ENCODE measurements at regions not wholly inside any gene's neighbourhood (a gene's known extent, or its start where the extent isn't known, plus 50 kb on each side); places are given as distances from the start of the nearest gene placed in this dataset.

DNA sequence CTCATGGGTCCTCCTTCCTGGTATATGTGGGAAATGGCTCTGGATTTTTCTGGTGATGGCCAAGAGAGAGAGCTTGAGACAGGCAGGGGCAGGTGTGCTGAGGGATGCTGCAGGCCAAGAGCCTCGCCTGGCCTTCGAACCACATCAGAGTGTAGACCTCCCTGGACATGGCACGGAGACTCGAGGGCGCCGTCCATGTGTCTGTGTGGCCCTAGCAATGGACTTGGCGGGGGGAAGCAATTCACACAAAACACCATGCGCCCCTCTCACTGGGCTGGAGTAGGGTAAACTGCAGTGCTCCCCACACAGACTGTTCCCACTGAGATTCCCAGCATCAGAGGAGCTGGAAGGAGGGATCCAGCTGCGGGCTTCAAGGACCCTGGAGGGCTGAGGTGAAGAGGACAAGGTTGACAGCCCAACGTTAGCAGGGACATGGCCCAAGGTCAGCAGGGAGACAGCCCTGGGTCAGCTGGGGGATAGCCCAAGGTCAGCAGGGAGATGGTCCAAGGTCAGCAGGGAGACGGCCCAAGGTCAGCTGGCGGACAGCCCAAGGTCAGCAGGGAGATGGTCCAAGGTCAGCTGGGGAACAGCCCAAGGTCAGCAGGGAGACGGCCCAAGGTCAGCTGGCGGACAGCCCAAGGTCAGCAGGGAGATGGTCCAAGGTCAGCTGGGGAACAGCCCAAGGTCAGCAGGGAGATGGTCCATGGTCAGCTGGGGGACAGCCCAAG lies 75.4 kb upstream of the HDAC4 start:
- DNase-seq = no peak

DNA sequence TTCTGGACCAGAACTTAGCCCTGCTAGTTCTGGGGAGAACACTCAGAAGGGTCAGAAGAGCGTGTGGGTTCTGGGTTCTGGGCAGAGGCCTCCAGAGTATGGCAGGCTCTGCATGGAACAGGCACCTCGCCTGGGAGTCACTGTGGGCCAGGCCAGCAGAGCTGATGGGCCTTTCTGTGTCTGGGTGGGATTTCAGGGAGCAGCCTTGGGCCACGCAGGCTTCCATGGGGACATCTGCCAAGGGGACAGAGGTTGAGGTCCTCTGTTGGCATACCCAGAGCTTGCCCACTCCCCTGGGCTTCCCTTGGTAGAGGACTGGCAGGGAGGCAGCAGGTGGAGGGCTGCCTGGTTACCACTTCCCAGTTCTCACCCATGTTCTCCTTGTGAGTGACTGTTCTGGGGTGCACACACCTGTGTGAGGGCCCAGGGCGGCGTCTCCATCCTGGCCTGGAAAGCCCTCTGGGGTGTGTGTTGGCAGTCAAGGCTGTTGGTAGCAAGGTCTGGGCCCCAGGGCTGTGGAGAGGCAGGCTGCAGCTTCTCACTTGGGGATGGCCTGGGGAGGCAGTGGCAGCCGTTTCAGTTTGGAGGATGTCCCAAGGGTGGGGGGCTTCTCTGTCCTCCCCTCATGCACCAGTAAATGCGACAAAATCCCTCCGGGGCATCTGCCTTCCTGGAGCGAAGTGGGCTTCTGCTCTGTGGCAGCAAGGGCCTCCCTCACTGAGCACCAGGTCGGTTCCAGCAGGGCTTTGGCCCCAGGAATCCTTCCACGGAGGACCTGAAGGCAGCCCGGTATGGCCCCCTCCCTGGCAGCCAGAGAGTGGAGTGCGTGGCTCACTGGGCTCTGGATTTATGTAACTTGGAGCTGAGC lies 74.6 kb upstream of the HDAC4 start:
- no peak for DNase-seq

DNA sequence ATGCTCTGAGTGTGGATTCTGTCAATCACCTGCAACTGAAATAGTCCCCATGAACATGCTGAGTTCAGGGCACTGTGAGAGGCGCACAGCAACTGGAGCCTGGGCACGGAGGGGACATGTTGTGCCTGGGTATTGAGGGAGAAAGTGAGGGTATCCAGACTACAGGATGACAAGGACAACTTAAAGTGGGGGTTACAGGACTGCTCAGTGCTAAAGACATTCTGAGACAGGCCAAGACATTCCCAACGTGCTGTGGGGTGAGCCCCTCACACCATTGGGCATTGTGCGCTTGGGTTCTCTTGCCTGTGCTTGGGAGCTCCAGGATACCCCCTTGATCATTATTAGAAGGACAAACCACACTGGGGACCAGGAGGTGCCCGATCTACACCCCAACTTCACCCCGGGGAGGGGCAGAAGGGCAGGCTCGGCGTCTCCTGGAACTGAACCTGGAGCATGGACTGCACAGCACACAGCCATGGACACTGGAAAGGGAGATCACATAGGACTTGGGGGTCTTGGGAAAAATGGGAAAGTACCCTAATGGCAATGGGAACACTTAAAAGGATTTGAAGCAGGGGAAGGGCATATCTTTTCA lies 72.5 kb upstream of the HDAC4 start:
- DNase-seq = no peak

DNA sequence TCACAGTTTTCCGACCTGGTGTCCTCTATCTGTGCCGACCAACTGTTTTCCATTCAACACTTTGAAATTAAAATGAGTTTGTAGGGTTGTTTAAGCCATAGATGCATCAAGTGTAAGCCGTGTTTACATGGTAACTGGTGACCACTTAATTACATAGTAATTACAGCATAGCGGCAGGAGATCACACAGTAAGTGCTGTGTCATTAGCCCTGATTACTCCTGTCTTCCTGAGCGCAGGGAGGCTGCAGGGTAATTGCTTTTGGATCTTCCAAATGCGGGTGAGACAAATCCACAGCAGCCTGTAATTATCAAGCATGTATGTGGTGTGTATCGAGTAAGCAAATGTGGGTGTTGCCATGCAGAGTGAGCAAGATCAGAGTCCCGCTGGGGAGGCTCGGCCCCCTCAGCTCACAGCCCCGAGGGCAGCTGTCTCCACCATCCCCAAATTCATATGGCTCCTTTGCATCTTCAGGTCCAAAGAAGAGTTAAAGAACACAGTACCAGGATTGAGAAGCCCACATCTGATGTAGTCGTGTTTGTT lies 71.5 kb upstream of the HDAC4 start:
- no peak for DNase-seq

DNA sequence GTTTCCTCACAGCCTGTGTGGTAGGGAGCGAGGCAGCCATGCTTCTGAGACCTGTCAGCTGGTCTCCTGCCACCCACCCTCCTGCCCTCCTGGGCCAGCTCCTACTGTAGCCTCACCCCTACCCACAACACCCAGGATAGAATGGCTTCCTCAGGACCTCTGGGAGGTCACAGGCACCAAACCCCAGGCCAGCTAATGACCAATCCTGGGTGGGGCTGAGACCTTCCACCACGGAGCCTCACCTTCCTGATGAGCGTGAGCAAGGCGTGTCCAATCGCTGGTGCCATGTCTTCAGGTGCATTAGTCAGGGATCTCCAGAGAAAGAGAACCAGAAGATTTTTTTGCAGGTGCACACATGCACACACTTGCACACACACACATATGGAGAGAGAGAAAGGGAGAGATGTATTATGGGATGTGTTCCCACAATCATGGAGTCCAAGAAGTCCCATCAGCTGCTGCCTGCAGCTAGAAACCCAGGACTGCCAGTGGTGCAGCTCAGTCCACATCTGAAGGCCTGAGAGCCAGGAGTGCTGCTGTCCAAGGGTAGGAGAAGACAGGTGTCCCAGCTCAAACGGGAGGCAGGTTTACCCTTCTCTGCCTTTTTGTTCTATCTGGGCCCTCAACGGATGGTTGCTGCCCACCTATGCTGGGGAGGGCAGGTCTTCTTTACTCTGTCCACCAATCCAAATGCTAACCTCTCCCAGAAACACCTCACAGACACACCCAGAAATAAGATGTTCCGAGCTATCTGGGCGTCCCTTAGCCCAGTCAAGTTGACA lies 70.4 kb upstream of the HDAC4 start:
- DNase-seq = no peak

DNA sequence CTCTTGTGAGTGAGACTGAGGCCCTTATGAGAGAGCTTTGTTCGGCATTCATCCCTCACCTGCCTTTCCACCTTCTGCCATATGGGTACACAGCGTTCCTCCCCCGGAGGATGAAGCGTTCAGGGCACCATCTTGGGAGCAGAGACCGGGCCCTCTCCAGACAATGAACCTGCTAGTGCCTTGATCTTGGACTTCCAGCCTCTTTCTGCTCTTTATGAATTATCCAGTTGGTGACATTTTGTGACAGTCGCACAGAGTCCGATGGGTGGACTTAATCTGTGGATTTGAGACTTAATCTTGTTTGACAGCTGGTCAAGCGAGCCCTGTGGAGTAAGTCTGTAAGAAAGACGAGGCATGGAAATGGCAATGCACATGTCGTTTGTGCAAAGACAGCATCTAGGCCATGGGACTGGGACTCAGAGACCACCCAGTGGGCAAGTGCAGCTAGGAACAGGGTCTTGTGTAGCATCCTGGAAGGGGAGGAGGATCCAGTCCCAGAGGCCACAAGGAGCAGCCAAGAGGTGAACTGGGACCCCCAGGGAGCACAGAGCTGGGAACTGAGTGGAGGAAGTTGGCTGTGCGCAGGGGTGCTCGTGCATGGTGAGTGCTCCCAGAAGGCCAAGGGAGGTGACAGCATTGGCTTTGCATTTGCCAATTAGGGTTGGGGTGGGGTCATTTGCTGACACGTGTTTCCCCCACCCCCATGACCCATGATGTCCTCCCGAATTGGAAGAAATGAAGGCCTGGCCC lies 69.5 kb upstream of the HDAC4 start:
- DNase-seq = no peak

DNA sequence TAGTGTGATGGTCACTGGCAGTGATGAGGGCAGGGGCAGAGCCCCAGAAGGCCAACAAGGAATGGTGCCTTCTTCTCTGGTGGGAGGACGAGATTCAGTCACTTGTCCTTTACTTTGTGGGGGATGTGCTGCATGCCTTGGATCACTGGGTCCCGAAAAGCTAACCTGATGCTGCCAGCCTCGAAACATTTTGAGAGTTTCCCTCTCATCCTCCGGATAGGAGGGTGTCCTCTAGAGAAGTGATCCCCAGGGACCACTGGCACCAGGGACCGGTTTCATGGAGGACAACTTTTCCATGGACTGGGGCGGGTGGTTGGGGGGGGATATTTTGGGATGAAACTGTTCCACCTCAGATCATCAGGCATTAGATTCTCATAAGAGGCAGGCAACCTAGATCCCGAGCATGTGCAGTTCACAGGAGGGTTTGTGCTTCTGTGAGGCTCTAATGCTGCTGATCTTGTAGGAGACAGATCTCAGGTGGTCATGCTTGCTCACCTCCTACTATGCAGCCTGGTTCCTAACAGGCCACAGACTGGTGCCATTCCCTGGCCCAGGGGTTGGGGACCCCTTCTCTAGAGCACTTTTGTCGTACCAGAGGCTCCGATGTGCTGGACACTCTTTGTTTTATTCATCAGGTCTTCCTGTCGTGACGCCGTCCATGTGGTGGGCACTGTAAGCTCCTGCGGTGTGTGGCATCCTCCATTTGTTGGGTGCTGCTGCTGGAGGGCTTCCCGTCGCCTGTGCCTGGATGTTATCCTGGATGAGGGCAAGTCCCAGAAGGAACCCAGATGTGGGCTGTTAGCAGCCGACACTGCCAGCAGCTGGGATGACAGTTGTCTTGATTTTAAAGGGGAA lies 68.5 kb upstream of the HDAC4 start:
- DNase-seq = no peak

DNA sequence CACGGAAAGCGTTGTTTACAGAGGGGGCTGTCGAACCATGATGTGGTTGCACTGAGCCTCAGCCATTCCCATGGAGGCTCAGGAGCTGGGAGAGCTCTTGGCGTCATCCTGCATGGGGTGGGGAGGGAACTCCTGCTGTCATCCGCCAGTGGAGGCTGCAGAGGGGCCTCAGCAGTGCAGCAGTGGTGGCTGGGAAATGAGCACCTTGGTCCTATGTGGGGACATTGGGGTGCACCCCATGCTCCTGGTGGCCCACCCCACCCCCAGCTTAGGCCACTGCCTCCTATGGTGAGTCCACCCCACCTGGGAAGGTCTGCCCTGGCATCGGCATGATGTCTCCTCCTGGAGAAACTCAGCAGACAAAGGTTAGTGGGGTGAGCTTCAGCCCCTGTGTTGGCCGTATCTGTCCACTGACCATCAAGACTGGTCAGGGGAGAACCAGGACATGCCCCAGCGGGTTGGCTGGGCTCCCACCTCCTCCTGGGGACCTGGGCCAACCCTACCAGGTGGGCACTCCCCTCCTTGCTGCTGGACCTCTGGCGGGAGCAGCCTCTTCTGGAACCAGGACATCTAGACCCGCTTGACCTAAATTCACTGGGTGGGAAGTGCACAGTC lies 67.8 kb upstream of the HDAC4 start:
- DNase-seq = no peak

DNA sequence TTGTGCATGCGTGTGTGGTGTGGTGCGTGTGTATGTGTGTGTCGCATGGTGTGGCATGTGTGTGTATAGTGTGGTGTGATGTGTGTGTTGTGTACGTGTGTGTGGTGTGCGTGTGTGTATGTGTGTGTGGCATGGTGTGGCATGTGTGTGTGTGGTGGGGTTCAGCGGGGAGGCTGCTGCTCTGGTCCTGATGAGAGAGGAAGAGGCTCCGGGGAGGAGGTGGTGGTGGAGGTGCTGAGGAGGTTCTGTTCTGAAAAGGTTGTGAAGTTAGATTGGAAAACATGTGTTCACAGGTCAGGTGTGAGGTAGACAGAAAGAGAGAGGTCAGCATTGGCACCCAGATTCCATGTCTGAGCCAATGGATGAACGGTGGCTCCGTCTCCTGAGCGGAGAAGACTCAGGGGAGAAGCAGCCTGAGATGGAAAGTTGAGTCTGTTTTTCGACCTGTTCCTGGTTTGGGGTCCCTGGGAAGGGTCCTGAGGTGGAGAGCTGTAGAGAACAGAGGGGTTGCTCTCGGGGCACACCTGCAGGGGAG lies 67.2 kb upstream of the HDAC4 start:
- no peak for DNase-seq

DNA sequence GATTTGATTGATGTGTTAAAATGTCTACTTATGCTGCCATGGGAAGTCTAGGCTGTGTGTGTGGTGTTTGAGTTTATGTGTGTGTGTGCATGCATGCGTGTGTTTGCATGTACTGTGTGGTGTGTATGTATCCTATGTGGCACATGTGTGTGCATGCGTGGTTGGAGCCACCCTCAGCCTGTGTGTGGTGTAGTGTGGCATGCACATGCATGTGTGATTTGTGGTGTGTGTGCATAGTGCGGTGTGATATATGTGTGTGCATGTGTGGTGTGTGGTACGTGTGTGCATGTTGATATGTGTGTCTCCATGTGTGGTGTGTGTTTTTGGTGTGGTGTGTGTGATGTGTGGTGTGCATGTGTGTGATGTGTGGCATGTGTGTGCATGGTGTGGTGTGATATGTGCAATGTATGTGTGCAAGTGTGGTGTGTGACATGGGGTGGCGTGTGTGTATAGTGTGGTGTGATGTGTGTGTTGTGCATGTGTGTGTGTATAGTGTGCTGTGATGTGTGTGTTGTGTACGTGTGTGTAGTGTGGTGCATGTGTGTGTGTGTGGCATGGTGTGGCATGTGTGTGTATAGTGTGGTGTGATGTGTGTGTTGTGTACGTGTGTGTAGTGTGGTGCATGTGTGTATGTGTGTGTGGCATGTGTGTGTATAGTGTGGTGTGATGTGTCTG lies 66.6 kb upstream of the HDAC4 start:
- DNase-seq = no peak

DNA sequence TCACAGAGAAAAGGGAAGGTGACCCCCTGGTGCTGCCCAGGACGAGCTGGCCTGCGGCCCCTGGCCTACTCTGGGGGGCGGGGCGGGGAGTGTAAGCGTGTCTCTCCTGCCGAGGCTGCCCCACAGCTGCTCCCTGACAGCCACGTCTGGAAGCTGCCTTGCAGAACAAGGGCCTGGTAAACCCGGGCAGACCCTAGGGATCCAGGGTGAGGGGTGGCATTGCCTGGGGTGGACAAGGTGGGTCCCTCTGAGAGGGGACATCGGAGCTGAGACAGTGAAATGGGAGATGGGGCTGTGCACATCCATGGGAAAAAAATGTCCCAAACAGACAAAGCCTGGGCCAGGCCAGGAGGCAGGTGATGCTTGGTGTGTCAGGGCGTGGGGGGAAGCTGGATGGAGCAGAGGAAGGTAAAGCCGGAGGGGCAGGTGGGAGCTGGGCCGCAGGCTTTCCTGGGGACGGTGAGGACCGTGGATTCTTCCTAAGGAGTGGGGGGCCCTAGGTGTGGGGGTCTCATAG lies 66.0 kb upstream of the HDAC4 start:
- DNase-seq = no peak

DNA sequence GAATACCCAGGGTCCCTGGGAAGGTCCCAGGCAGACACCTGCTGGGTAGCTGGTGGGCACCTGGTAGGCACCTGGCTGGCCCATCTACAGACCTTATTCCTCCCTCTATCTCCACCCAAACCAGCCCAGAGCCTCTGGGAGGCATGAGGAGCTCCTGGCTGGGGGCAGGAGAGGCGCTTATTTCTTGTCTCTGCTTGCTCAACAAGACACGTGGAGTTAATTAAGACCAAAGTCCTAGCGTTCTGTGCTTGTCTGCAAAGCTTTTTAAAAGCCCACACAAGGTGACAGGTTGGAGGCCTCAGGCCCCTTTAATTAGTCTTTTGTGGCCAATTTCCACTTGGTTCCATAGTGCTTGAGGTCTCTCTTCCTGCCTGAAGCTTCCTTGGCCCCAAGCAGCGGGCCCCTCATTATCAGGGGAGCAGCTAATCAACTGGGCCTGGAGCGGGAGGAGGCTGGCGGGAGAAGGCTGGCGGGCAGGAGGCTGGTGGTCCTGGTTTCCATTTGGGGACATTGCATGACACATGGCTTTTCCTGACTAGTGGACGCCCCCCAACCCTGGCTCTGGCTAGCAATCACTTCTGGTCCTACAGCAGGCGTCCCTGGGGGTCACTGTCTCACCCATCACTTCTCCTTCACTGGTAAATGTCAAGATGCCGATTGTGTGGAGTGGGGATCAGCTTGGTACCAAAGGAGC lies 65.4 kb upstream of the HDAC4 start:
- DNase-seq = no peak

DNA sequence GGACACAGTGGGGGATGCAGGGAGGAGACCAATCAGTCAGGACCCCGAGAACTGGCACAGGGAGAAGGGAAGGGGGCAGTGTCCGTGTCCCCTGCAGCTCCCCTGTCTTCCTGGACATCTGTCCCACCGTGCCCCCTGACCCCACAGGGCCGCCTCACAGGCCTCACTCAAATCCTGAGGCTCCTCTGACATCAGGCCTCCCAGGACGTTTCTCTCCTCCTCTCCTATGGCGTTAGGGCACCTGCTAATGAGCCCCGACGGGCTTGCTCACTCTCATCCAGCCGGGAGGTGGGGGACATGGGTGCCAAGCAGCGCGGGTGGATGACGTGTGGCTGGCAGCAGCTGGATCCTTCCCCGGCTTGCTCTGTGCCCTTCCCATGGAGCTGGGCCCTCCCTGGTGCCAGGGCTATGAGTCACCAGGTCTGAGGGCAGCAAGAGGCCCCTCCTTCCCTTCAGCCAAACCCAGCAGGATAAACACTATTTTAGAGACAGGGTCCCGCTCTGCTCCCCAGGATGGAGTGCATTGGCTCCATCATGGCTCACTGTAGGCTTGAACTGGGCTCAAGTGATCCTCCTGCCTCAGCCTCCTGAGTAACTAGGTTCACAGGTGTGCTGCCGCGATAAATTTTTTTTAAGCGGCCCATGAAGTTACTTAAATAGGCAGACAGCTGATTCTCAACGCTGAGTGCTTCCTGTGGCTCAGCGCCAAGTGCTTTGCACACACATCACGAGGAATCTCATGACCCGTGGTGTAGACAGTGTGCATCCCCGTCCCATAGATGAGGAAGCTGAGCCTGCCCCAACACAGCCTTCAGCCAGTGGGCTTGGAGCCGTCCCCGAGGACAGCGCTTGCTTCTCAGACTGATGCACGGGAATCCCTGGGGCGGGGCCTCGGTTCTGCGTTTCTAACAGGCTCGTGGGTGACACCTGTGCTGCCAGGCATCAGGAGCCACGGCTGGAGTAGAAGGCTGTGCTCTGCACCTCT lies 64.5 kb upstream of the HDAC4 start:
- peak in 11 of 14 donors; percentile 33 to 93 (median 62) for DNase-seq

DNA sequence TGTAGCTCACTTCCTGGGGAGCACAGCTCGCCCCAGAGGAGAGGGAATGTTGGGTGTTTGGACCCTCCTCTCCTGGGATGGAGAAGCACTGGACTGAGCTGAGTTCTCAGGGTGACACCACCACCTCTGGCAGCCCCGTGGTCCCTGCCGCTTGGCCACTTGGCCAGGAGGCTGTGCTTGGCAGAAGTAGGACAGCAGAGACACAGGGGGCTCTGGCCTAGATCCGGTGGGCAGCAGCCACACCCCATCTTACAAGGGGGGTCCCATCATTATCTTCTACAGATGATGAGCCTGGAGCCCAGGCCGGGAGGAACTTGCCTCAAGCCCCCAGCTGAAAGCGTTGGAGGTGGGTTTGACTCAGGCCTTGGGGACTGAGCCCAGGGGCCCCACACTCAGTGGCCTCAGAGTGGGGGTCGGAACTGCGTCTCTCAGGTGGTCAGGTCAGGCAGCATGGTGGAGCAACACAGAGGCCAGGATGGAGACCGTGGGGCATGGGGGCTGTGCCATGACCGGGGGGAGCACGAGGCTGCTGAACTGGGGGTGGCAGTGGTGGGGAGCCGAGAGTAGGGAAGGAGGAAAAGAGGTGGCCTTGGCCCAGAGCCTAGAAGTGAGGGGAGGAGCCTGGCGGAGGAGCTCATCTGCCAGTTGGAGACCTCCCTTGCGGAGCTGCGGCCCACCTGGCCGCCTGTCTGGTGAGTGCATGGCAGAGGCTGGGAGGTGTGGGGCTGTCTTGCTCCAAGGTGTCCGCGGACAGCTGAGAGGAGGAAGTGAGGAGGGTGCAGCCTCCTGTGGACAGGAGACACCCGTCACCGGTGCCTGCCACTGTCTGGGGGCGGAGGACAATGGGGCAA lies 63.6 kb upstream of the HDAC4 start:
- no peak for DNase-seq

DNA sequence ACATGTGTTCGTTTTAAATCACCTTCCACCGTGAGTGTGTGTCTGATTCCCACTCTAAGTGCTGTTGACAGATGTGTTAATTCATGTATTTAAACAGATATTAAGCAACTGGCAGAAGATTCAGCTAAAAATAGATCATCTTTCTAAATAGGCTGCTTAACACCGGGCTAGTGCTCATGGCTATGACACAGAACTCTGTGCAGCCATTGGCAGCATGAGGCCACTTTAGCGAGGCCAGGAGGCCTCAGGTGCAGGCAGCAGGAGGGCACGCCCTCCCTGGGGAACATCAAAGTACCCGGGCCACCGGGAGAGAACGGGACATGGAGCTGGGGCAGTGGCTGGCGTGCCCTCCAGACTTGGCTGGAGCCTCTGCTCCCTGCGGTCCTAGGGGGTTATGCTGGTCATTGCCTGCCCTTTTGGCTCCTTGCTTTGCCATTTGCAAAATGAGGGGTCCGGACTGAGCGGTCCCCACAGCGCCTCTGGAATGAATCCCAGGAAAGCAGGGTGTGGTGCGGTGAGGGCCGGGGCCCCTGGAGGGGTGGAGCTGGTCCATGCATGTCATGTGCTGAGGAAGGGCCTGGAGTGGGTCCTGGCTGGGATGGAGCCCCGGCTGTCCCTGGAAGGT lies 62.8 kb upstream of the HDAC4 start:
- DNase-seq = no peak
